HepG2 (cell line): ENCODE measurements at regions not wholly inside any gene's neighbourhood (a gene's known extent, or its start where the extent isn't known, plus 50 kb on each side); places are given as distances from the start of the nearest gene placed in this dataset.

Source experiments
- JARID2 ChIP-seq: sonication (generic); formaldehyde crosslinking; IDR thresholded peaks from 2 replicates; pipeline ENCODE4 v1.8.1; 2023; ENCODE audit warnings: missing genetic modification reagents, inconsistent platforms; ENCODE audit not compliant: insufficient replicate concordance
- TCF12 ChIP-seq, 2 experiments: fragments of 450-650 bp in 1 of 2; sonication (generic) in 1 of 2; formaldehyde crosslinking in 1 of 2; IDR thresholded peaks; 2 replicates each; pipeline versions ENCODE4 v1.6.1 to v1.8.0; 2017 to 2022; ENCODE audit warnings: antibody characterized with exemption in 1 of 2, mild to moderate bottlenecking in 1 of 2, missing genetic modification reagents in 1 of 2, moderate library complexity in 1 of 2
- ZNF780A ChIP-seq: sonication (generic); formaldehyde crosslinking; IDR thresholded peaks from 2 replicates; pipeline ENCODE4 v1.8.0; 2022; ENCODE audit warnings: mild to moderate bottlenecking, missing genetic modification reagents, moderate library complexity

DNA sequence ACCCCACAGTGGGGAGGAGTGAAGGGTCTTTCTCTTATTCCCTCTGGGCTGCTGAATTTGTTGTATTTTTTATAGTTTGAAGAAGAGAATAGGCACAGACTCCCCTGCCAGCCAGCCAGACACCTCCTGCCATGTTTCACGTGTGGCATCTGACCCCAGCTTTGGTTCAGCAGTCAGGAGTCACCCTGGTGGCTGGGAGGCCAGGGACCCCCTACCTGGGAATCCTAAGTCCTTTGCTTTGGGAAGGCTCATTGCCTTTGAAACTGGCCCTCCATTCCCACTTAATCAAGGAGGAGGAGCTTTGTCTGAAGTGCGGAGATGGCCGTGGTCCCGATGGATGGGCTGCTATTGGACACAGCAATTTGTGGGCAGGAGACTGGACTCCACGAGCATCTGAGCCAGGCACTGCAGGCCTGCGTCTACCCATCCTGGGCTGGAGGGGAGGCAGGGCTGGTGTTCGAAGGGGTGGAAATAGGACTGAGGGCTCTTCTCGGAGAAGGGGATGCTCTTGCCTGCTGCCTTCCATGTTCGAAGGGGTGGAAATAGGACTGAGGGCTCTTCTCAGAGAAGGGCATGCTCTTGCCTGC is 196.1 kb downstream of the DLL1 start:
- TF ChIP-seq TCF12 (IDR thresholded peaks at IDR 0.05), result no peak
- no peak for TF ChIP-seq TCF12 (CRISPR knock-in tag; IDR thresholded peaks at IDR 0.05)
- TF ChIP-seq ZNF780A (CRISPR knock-in tag), result no peak
- TF ChIP-seq JARID2 (CRISPR knock-in tag), result no peak
